CD4-positive, alpha-beta T cell treated with Interleukin-15 for 1 hour (primary cell): ENCODE measurements at regions not wholly inside any gene's neighbourhood (a gene's known extent, or its start where the extent isn't known, plus 50 kb on each side); places are given as distances from the start of the nearest gene placed in this dataset.
"Not testable (repeated sequence)": the region's sequence is repeated elsewhere in the genome, so short reads cannot be mapped to it uniquely, and the experiment has no call there.

Experiments used
- DNase-seq: peaks from one replicate; pipeline ENCODE4 v3.0.0-alpha.2; 2020

DNA sequence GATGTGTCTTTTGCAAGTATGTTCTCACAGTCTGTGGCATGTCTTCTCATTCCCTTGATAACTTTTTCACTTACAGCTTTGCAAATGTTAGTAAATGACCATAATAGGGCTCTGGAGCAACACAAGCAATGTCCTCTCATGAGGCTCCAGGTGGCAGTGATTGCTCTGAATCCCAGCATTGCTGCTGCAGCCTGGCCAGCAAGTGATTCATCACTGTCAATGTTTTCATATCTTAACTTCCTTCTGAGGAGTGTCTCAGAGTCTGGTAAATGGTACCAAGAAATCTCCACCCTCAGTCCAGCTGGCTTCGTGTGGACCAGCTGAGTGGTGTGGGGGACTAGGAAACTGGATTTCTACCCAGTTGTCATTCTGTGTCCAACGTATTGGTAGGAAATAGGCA, 139.6 kb downstream of the MYLK4 start:
- DNase-seq = no peak

DNA sequence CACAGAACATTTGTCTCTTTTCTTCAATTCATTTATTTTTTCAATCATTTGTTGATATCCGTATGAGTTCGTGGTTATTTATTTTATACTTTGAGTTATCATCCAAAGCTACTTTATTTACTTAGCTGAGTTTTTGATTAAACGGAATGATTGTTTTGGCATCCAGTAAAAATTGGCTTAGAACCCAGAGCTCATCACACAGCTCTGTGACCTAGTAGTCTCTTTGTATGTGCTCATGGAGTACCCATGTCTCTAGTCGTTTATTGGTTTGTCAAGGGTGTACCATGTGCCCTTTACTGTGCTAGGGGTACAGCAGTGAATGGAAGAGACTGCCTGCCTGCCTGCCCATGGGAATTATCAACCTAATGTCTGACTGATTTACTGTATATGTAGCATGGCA, 142.2 kb downstream of the MYLK4 start:
- no peak for DNase-seq

DNA sequence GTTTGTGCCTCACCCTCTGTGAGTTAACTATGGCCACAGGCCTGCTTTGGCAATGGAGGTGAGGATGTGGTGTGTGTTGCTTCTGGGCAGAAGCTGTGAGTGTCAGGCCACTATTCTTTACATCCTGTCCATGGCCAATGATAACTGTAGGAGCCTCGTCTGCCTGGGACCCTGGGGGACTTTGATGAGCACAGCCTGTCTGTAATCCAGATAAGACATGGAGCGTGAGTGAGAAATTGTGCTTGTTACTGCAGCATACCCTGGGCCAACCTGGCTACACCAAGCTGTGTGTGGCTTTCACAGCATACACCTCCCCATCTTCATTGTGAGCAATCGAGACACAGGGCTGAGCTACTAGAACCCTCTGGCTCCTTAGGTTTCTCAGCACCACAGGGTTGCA, 150.4 kb downstream of the MYLK4 start:
- DNase-seq = no peak

DNA sequence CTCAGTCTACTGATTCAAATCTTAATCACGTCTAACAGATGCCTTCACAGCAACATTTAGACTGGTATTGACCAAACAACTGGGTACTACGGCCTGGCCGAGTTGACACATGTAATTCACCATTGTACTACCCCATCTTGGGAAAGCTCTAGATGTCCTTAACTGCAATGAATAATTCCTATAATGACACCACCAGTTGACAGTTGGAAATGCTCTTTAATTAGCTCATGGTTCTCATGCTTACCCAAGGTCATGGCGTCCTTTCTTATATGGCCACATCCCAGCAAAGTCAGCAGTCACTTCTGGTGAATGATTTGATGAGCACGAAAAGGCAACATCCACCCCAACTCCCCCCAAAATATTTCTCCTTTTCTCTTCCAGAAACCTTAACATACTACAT, 150.9 kb downstream of the MYLK4 start:
- DNase-seq = no peak

DNA sequence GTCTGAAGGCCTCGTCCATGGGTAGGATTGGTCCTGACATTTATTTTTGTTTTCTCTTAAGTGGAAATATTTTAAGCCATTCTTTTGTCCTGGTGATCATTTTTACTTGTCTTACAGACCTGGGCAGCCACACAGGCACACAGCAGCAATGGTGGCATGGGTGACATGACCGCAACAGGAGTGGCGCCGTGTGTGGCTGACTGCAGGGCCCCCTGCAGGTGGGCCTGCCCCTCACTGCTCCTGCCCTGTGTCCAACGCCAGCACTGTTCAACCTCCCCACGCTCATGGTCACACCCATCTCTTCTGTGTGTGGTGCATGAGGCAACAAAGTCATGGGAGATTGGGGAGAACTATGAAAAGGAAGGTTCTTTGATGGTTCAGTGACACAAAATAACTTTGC, 151.9 kb downstream of the MYLK4 start:
- DNase-seq = no peak

DNA sequence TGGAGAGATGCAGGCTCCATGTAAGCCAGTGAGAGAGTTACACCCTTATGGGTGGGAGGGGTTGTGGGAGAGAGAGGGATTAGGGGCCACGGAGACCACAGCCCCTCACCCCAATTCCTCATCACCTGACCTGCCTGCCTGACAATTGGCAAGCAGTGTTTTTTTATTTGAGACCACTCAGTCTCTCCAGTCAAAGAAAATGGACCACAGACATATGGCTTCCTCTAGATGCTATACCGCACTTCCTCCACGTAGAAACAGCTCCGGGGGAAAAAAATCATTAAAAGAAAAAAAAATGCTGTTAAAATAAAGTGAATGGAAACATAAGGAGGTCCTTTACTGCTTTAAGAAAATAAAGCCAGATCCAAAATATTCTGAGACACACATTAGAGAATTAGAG, 152.7 kb downstream of the MYLK4 start:
- DNase-seq = no peak

DNA sequence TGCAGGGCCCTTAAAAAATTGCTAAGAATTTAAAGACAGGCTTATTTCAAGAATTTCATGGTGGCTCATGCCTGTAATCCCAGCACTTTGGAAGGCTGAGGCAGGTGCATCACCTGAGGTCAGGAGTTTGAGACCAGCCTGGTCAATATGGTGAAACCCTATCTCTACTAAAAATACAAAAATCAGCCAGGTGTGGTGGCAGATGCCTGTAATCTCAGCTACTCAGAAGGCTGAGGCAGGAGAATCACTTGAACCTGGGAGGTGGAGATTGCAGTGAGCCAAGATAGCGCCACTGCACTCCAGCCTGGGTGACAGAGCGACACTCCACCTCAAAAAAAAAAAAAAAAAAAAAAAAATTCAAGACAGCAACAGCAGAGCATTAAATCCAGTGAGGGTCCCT, 153.3 kb downstream of the MYLK4 start:
- DNase-seq = not testable (repeated sequence)

DNA sequence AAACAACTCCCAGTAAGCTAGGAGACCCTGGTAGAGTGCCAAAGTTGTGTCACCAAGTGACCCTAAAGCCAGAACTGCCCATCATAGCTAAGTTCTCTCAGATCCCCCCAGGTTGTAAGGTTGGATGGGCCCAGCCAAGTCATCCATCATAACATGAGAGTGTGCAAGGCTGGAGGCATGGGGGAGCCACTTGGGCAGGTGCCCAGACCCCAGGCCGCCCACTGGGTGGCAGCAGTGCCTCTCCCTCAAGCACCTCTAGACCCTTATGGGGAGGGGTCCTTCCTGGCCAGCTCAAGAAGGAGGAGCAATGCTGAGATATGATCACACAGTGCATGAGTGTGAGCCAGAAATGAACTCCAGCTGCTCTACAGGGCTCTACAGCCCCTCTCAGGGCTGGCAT, 154.5 kb downstream of the MYLK4 start:
- no peak for DNase-seq

DNA sequence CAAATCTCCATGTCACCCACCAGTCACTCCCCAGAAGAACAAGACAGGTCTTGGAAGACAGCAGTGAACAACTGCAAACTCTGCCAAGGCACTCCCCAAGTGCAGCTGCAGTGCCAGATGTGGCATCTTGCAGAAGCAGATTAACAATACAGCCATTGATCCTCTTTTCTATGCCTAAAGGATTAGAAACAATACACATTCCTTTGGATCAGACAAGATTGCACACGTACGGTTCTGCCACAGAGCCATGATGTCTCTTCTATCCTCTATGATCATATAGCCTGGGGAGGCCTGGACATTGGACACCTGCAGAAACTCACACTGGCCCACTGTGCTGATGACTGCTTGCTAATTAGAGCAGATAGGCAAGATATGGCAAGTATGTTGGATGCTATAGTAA, 155.9 kb downstream of the MYLK4 start:
- DNase-seq = no peak

DNA sequence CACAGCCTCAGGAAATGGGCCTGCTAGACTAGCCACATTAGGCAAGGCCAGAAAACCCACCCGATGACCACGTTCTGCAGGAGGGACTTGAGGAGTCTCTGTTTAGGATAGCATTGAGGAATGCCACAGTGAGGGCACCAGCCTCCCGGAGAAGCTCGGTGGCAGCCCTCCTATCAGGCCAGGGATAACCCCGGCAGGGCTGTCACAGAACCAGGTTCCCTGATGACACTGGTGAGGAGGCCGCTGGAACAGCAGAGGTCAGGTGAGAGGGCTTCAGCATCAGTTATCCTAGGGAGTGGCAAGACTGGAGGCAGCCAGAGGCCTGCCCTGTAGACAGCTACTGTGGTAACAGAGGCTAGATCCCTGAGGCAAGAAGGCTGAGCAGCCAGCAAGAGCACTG, 157.6 kb downstream of the MYLK4 start:
- DNase-seq = no peak

DNA sequence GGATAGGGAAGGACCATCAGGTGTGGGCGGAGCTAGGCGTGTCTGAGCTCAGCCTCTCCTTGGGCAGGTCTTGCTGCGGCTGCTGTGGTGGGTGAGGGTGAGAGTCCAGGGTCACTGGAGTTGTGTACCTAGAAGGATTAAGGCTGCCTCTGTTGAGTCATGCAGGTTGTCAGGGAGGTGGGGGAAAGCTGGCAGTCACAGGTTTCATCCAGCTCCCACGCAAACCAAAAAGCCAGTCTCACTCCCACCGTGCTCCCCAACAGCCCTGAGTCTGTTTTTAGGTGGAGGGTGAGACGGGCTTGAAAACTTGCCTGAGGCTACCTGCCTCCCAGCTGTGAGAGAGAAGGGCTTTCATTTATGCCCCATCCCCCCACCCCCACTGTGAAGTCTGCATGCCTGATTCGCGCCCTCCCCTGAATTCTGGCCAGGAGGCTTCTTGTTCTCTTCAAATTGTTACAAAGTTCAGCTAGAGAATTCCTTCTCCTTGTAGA, 161.5 kb downstream of the MYLK4 start:
- DNase-seq = no peak

DNA sequence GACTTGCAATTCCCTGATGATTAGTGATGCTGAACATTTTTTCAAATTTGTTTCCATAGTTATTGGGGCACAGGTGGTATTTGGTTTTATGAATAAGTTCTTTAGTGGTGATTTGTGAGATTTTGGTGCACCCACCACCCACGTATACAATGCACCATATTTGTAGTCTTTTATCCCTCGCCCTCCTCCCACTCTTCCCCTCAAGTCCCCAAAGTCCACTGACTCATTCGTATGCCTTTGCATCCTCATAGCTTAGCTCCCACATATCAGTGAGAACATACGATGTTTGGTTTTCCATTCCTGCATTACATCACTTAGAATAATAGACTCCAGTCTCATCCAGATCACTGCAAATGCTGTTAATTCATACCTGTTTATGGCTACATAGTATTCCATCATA, 167.3 kb downstream of the MYLK4 start:
- DNase-seq = no peak

DNA sequence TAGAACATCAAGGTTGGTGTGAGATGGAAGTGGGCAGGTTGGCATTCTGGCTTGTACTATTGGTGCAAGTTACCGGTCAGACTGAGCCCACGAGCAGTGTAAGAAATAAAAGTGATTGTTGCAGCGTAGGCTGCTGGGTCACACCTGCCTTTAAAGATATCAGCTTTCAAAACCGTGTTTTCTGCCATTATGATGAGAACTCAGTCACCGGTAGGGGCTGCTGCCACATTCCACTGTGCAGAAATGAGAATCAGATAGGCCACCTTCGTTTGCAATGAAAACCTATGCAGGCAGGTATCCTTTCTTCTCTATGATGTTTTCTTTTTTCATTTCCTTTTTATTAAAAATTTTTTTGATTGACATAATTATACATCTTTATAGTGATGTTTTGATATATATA, 168.5 kb downstream of the MYLK4 start:
- no peak for DNase-seq

DNA sequence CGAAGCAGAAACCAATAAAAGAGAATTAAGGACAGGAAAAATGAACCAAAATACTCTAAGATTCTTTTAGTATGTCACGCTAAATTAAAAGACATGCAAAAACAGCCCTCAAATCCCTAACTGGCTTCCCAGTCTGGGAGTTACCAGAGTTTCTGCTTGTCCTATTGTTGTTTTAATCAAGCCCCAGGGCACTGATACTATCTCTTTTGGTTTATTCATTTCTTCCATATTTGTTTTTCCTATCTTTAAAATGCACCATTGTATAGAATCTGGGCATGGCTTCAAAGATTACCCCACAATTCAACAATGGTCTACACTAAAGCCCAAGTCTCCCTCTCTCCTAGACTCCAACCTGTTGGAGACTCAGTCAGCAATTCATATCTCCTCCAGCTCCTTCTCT, 169.1 kb downstream of the MYLK4 start:
- DNase-seq = no peak

DNA sequence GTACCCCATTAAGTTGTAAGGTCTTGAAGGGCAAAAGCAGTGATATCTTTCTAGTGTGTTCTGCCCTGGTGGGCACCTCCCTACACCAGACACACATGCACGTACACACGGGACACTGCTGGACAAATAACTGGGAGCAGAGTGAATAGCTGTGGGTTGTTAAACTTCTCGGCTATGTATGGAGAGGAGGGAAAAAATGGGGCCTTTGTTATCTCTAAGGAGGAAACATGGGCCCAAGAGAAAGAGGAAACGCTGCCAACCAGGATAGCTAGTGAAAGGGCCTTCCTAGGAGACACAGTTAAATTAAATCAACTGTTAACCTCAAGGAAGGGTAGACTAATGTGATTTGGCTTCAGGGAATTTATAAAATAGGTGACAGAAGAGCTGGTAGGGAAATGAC, 169.7 kb downstream of the MYLK4 start:
- DNase-seq = no peak

DNA sequence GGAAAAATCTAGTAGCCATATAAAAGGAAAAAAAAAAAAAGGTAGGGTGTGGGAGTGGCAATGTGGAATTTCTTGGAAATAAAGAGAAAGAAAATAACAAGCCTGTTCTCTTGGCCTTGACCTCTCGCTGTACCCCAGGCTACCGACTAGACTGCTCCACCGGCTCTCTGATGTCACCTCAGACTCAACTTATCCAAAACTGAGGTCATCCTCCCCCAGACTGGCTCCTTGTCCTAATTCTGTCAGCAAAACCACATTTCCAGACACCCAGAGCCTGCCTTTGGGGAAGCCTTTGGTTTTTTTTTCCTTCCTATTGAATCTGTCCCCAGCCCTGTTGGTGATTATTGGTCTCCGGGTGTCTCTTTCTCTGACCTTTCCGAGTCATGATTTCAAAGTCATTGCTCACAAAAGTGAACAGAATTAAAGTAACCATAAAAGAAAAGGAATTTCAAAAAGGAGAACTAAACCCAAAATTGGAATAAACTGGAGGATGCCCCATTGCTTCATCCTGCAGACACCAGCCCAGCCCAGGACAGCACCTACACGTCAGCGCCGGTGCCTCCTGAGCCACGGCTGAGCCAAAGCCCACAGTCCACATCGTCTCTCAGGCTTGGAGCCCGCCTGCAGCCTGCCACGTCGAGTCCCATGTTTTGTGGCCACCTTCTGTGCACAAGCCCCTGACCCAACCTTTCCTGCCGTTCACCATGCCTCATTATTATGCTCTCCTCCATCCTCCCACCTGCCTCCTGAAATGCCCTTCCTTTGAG, 170.7 kb downstream of the MYLK4 start:
- DNase-seq = no peak

DNA sequence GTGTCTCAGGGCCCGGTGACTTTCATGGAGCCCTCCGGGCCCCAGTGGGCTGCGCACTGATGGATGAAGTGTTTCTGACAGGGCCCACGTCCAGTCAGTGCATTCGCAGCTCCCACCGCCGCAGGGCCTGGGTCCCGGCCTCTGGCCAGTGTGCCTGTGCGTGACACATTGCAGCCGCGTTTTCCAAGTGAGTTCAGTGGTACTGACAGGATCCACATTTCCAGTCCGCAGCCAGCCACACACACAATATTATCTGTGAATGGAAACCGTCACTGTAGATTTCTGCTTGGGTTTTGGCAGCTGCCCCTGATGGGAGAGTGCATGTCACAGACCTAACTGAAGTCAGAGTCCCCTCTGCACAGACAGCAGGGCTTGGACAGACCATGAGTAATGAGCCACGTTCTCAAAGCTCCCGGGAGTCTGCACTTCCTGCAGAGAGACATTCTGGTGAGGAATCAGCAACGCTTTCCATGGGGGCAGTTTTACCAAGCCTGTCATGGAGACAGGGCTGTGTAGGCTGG, 171.4 kb downstream of the MYLK4 start:
- no peak for DNase-seq

DNA sequence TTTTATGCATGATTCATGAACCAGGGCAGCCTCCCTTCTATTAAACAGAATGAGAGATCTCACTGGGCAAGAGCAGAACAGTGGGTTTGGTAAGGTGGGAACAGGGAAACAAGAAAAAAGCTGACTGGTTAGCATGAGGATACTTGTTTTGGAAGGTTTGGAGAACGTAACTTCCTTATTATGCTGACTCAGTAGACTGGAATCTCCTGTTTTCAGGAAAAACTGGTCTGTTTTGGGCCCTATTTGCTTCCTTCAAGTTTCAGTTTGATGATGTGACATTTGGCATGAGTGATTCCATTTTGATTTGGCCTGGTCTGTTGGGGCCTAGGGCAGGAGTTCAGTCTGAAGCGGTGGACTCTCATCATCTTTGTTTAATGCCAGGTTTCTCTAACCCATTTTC, 172.0 kb downstream of the MYLK4 start:
- DNase-seq = no peak

DNA sequence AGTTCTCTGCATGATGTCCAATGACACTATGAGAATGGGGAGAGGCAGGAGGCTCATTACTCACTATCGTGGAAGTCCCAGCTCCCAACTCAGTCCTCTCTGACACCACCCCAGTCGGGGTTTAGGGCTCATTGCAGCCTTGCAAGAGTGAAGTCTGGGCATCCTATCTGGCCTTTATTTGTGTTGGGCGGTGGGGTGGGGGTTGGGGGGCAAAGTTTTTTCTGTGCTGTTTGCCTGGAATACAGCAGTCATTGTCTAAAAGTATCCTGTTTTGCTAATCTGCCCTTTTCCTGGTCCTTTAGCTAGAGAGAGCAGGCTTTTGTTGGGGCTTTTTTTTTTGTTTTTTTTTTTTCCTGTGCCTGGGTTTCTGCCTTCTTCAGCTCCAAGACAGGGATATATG, 174.2 kb downstream of the MYLK4 start:
- DNase-seq = no peak

DNA sequence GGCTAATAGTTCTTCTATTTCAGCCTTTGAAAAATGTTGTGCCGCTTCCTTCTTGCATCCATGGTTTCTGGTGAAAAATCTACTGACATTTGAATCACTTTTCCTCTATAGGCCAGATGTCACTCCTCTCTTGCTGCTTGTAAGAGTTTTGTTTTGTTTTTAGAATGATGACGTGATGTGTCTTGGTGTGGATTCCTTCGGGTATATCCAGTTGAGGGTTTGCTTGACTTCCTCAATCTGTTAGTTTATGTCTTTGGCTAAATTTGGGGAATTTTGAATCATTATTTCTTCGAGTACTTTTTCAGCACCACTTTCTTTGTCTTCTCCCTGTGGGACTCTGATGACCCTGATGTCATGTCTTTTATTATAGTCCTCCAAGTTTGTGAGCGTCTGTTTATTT, 175.5 kb downstream of the MYLK4 start:
- no peak for DNase-seq

DNA sequence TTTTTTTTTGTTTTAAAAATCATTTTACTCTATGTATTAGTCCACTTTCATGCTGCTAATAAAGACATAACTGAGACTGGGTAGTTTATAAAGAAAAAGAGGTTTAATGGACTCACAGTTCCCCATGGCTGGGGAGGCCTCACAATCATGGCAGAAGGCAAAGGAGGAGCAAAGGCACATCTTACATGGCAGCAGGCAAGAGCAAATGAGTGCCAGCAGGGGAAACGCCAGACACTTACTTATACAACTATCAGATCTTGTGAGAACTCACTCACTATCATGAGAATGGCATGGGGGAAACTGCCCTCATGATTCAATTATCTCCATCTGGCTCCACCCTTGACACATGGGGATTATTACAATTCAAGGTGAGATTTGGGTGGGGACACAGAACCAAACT, 181.3 kb downstream of the MYLK4 start:
- DNase-seq = not testable (repeated sequence)

DNA sequence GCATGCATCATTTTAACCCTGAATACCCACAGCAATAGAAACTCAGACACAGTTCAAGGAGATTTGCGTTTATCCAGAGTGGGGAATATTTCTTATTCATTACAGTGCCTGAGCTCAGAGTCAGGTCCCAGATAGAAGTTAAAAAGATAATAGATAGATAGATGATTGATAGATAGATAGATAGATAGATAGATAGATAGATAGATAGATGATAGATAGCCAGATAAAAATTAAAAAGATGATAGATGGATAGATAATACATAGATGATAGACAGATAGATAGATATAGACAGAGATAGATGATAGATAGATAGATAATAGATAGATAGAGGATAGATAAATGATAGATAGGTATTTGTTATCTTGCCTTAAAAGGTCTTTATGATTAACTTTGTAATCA, 184.7 kb downstream of the MYLK4 start:
- DNase-seq = no peak

DNA sequence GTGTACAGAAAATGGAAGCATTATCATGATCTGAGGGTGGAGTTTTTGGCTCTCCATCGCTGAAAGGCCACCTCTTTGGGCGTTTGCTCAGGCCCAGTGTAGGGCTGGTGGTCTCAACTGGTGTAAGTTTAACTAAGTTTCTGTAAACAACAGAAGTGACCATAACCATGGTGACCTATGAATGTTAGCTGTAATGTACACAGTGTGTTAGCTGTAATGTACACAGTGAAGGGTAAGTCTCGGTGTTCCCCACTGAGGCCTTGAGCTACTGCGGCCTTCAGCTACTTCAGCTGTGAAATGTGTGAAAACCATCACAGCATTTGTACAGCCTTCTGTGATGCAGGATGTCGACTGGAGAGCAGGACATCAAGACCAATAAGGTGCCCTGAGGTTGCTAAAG, 185.2 kb downstream of the MYLK4 start:
- DNase-seq = no peak

DNA sequence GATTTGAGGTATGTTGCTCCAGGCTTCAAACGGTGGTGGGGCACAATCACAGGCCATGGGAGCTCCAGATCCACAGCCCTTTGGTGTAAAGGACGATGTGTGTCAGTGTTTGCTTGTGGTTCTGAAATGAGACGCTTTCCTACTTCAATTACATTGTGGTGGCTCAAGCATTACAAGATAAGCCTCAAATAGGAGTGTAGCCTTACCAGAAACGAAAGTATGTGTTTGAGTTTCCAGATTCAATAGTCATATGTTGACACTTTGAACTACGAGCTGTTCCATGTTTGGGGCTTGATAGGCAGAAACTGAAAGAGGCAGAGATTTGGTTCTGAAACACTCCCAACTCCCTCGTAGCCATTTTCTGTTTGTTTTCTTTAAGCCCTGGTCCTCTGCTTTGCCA, 187.1 kb downstream of the MYLK4 start:
- DNase-seq = no peak
